ENCODE measurements at regions not wholly inside any gene's neighbourhood (a gene's known extent, or its start where the extent isn't known, plus 50 kb on each side); places are given as distances from the start of the nearest gene placed in this dataset.
"Not testable (repeated sequence)": the region's sequence is repeated elsewhere in the genome, so short reads cannot be mapped to it uniquely, and the experiment has no call there.

DNA sequence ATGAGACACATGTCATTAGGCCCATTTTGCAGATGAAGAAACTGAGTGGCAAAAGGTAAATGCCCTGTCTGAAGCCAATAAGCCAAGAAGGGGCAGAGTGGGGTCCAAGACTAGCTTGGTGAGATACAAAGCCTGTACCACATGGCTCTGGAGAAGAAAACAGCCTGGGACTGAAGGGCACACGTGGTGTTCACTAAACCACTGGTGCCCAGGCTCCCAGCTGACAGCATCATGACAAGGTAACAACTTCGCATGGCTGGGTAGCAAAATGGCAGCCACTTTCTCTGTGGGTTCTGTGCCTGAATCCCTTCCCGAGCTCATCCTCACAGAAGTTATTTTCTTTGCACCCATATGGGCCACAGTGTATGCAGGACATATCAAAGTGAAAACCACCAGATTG is 229.6 kb downstream of the RAB11FIP2 start:
- H3K4me3 ChIP-seq (replicated peaks in 1 of 2; ENCODE audit: low read depth in 2 of 2, low read length in 2 of 2), result no peak overlapping the region
- DNase-seq (ENCODE audit: low read depth in 2 of 2), result no peak
- TF ChIP-seq, protein P1, sequence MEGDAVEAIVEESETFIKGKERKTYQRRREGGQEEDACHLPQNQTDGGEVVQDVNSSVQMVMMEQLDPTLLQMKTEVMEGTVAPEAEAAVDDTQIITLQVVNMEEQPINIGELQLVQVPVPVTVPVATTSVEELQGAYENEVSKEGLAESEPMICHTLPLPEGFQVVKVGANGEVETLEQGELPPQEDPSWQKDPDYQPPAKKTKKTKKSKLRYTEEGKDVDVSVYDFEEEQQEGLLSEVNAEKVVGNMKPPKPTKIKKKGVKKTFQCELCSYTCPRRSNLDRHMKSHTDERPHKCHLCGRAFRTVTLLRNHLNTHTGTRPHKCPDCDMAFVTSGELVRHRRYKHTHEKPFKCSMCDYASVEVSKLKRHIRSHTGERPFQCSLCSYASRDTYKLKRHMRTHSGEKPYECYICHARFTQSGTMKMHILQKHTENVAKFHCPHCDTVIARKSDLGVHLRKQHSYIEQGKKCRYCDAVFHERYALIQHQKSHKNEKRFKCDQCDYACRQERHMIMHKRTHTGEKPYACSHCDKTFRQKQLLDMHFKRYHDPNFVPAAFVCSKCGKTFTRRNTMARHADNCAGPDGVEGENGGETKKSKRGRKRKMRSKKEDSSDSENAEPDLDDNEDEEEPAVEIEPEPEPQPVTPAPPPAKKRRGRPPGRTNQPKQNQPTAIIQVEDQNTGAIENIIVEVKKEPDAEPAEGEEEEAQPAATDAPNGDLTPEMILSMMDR (IDR thresholded peaks at IDR 0.05; ENCODE audit: low read depth, low read length), result no peak

DNA sequence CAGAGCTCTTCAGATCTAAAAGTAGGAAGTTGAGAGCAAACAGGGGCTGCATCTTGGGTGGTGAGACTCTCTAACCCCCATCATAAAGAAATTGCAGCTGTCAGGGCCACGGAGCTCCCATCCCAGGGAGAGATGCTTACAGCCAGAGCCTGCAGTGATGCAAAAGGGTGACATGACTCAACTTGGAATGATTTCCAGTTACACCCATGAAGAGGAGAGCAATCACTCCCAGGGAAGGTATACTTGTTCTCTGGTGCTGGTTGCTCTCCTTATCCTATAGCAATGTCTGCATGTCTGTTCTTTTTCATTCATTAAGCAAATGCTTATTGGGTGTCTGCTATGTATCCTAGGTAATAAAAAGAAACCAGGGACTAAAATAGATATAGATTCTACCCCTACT is 228.0 kb downstream of the RAB11FIP2 start:
- no peak overlapping the region for H3K4me3 ChIP-seq (replicated peaks in 1 of 2; ENCODE audit: low read depth in 2 of 2, low read length in 2 of 2)
- no peak for DNase-seq (ENCODE audit: low read depth in 2 of 2)
- TF ChIP-seq, protein P1 (IDR thresholded peaks at IDR 0.05; ENCODE audit: low read depth, low read length), result no peak

DNA sequence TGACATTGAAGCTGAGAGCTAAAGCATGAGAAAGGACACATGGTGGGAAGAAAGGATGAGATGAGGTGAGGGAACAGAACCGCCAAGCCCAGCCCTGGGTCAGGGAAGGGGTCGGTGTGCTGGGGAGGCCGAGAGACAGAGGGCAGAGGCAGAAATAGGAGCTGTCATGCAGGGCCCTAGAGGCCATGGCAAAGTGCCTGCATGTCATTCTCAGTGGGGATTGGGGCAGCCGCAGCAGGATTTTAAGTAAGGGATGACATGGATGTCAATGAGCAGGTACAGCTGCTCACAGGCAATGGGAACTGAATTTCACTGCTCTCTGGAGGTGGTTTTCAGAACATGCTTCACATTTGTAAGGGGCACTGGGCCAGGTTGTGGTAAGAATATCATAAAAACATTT is 227.4 kb downstream of the RAB11FIP2 start:
- TF ChIP-seq, protein P1 (IDR thresholded peaks at IDR 0.05; ENCODE audit: low read depth, low read length), result no peak
- DNase-seq (ENCODE audit: low read depth in 2 of 2), result no peak

DNA sequence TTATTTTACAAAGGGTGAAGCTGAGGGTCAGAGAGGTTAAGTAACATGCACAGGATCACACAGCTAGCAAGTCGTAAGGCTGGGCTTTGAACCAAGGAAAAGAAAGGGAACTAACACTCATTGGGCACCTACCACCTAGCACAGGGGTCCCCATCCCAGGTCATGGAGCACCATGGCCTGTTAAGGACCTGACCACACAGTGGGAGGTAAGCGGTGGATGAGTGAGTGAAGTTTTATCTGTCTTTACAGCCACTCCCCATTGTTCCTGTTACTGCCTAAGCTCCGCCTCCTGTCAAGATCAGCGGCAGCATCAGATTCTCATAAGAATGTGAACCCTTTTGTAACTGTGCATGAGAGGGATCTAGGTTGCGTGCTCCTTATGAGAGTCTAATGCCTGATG is 222.8 kb downstream of the RAB11FIP2 start:
- no peak for DNase-seq (ENCODE audit: low read depth in 2 of 2)
- TF ChIP-seq, protein P1 (IDR thresholded peaks at IDR 0.05; ENCODE audit: low read depth, low read length), result no peak
- H3K4me3 ChIP-seq (replicated peaks in 1 of 2; ENCODE audit: low read depth in 2 of 2, low read length in 2 of 2), result no peak overlapping the region

More for the DNA sequence above, 227.4 kb downstream of the RAB11FIP2 start:
- no peak overlapping the region for H3K4me3 ChIP-seq (replicated peaks in 1 of 2; ENCODE audit: low read depth in 2 of 2, low read length in 2 of 2)

DNA sequence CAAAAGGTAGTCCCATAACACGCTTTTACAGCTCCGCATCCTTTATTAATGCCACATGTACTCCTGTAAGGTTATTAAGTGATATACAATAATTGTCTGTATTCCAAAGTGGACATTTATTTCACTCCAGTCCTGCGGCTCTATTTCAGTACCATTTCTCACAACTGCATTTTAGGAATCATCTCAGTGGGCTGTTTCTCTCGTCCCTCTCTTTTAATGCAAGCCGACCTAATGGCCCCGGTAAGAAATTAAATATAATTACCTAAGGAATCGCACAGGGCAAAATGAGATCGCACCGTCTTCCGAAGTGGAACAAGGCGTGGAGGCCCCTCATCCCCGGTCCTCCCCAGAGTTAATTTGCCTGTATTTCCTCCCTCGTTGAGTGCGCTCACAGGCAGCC is 216.5 kb downstream of the RAB11FIP2 start:
- DNase-seq (ENCODE audit: low read depth in 2 of 2), result no peak
- no peak overlapping the region for H3K4me3 ChIP-seq (replicated peaks in 1 of 2; ENCODE audit: low read depth in 2 of 2, low read length in 2 of 2)
- TF ChIP-seq, protein P1 (IDR thresholded peaks at IDR 0.05; ENCODE audit: low read depth, low read length), result no peak

DNA sequence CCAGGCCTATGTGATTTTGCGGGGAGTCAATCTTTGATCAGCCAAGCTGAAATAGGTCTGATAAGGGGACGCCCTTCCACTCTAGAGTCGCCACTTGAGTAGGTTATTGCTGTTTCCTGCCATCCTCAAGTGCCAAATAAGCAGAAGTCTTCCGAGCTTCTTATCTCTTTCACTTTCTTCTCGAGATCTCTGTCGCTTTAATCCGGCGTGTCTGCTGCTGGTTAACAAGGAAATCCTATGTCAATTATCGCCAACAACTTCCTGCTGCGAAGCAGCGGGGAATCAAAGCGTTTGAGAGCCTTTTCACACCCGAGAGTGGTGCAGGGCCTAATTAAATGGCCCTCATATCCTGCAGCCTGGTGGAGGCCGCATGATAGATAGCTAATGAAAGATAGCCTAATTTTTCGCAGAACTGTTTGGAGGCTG is 215.9 kb downstream of the RAB11FIP2 start:
- TF ChIP-seq, protein P1 (IDR thresholded peaks at IDR 0.05; ENCODE audit: low read depth, low read length), result no peak
- no peak for DNase-seq (ENCODE audit: low read depth in 2 of 2)
- H3K4me3 ChIP-seq (replicated peaks in 1 of 2; ENCODE audit: low read depth in 2 of 2, low read length in 2 of 2), result no peak overlapping the region

DNA sequence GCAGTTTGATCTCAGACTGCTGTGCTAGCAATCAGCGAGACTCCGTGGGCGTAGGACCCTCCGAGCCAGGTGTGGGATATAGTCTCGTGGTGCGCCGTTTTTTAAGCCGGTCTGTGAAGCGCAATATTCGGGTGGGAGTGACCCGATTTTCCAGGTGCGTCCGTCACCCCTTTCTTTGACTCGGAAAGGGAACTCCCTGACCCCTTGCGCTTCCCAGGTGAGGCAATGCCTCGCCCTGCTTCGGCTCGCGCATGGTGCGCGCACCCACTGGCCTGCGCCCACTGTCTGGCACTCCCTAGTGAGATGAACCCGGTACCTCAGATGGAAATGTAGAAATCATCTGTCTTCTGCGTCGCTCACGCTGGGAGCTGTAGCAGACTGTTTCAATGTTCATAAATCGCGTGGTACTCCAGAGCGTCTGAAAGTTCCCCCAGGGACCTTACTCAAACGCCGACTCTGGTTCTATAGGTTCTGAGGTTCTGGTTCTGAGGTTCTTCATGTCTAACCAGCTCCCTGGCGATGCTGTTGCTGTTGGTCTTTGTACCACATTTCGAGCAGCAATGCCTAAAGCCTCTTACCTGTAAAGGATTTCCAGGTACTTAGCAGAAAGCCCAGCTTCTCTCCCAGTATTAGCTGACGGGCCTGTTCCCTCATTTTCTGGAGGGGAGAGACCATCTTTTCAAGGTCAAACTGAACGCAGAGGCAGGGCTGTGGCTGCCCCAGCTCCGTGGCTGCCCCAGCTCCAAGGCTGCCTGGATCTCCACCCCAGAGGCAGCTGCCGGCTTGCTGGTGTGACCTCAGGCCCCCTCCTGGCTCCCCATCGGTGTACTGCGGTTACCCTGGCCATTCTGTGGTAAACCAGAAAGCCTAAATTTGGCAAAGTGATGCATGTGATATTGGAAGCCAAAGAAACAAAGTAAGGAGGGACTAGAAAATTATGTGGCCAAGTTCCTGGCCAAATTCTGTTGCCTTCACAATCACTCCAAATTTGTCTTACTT is 207.9 kb downstream of the RAB11FIP2 start:
- not testable (repeated sequence) for H3K4me3 ChIP-seq (replicated peaks in 1 of 2; ENCODE audit: low read depth in 2 of 2, low read length in 2 of 2); DNase-seq (ENCODE audit: low read depth in 2 of 2)

DNA sequence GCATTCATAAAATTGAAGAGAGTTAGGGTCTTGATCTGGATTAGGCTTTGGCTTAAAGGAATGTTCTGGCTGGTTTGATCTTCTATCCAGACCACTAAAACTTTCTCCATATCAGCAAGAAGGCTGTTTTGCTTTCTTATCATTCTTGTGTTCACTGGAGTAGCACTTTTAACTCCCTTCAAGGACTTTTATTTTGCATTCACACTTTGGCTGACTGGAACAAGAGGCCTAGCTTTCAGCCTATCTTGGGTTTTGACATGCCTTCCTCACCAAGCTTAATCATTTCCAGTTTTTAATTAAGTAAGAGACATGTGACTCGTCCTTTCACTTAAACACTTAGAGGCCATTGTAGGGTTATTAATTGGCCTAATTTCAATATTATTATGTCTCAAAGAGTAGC is 190.3 kb downstream of the RAB11FIP2 start:
- not testable (repeated sequence) for H3K4me3 ChIP-seq (replicated peaks in 1 of 2; ENCODE audit: low read depth in 2 of 2, low read length in 2 of 2); DNase-seq (ENCODE audit: low read depth in 2 of 2)

Measured in cardiac fibroblast (primary cell).